ENCODE measurements at regions not wholly inside any gene's neighbourhood (a gene's known extent, or its start where the extent isn't known, plus 50 kb on each side); places are given as distances from the start of the nearest gene placed in this dataset.

GRCh38 chr14:87732562-87732961, 260.4 kb downstream of the GALC start:
- DNase-seq (ENCODE audit: low spot score): no peak

DNA sequence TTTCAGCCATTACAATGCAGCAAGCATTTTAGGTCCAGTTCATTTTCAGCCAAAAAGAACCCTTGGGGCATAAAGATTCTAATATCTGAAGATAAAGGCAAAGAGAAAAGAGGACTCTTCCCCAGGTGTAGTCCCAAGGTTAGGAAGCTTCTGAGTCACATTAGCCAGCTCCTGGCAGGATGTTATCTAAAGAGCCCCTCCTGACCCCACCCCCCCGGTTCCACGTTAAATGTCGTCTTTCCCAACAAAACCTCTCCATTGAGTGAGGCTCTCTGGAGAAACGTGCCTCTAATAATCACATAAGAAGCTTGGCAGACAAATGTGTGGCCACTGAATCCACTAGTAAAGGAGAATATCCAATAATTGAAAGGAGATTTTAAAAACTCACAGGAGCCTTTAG, 267.7 kb downstream of the GALC start:
- DNase-seq (ENCODE audit: low spot score): no peak

DNA sequence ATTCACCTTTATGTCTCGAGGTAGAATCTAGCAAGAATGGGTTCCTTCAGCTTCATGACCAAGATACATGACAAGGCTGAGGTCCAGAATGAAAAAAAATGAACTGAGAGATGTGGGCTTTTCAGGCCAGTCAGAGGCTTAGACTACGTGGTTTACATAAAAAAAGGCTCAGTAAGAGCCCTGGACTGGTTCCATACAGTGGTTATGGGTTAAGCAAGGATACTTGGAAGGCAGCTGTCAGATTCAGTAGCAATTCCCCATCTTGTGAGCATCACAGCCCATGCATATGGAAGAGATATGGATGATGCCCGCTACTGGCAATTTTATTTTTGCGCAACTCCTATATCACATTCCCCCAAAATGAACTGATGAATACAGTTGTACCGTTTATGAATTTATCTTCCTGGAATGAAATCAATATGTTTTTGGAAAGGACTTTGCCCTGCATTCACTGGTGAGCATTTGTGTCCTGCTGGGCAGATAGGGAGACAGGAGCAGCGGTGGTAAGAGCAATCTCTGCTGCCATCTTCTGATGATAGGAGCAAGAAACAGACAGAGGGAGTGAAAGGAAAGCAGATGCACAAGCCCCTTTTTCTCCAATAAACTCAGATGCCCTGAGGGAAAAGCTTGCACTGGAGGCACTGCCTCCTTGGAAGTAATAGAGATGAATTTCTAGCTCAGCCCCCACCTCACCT, 280.4 kb downstream of the GALC start:
- no peak for DNase-seq (ENCODE audit: low spot score)

DNA sequence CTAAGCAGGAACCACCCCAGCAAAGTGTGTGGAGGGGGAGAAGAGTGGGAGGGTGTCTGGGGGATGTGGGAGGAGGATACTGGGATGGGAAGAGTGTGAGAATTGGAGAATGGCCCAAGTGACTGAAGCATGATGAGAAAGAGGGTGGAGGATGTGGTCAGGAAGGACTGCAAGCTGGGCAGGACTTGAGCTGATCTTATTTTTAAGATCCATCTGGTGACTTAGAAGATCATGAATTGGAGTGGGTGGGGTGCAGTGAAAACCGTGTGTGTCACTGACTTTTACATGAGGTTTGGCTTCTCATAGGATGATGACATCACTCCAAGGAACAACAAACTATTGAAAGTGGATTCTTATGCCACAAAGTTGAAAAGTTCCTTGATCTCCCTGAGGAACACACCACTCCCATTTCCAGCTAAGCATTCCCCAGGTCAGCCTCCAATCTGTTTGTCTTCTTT, 287.5 kb downstream of the GALC start:
- DNase-seq (ENCODE audit: low spot score): no peak

GRCh38 chr14:87698481-87698880, 294.5 kb downstream of the GALC start:
- DNase-seq (ENCODE audit: low spot score): no peak

DNA sequence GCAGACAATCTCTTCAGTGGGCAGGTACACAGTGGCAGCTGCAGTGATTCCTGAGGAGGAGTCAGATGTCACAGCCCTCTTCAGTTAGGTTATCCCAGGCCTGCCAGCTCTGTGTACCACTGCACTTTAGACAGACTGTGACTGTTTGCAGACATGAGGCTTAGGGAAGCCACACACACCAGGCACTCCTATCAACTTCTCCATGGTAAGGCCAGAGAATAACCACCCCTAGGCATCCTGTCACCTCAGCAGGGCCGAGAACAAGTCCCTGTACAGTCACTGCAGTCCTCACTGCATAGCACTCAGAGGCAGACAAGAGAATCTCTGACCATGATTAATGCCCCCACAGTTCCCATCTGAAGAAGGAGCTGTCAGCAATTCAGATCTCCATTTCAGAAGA, 296.5 kb downstream of the GALC start:
- no peak for DNase-seq (ENCODE audit: low spot score)

- no peak for DNase-seq (ENCODE audit: low spot score)
Observed at GRCh38 chr14:87691042-87691881, 301.7 kb downstream of the GALC start.

DNA sequence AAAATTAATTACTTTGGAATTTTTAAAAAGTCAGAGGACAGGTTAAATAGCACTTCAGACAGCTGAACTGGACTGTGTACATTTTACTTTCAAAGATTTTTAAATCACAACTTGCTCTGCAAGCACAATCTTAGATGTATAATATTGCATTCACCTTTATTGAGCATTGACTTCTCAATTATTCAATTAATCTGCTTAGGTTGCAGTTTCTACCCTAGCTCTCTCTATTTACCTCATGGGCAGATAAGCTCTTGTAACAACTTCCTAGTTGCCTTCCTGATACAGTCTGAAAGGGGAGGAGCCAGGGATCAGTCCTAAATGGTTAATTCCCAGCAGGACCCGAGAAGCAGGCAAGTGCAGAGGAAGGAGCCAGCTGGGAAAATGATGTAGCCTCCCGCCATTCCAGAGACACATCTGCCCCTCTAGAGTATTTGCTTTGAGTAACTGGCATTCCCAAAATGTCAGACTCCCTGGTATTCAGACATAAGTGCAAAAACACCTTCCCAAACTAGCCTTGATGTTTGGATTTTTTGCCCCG, 302.8 kb downstream of the GALC start:
- DNase-seq (ENCODE audit: low spot score): no peak

GRCh38 chr14:87688524-87688923, 304.5 kb downstream of the GALC start:
- no peak for DNase-seq (ENCODE audit: low spot score)

DNA sequence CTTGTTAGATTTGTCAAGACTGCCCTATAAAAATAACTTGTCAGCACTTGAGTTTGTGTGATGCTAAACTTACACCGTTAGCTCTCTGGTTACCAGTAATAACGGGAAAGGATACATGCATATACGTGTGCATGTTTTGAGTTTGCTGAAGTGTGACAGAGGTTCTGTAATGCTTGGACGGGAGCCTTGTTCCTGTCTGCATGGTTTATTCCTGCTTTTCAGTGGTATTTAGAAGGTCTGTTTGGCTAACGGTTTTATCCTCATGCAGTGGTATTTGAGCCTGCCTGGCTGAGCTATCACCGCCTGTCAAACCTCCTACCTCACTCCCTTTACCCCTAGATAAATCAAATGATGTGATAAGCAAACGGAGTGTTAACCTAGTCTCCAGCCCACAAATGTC, 305.6 kb downstream of the GALC start:
- no peak for DNase-seq (ENCODE audit: low spot score)

GRCh38 chr14:87686746-87687145, 306.2 kb downstream of the GALC start:
- DNase-seq (ENCODE audit: low spot score): no peak

DNA sequence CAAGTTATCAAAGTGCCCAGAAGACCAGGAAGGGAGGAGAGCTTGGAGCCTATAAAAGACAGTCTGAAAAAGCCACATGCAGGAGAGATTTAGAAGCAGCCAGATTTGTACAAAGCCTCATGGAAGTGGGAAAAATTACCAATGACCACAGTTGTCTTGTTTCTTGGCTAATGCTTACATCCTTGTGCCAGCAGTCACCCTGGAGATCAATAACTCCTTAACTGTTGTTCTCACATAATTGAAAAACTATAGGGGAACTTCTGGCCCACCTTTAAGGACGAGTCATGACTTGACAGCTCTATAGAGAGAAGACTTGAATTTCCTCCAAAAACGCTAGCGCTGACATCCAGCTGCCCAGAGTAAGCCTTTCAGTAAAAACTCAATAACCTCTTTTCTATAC, 313.1 kb downstream of the GALC start:
- DNase-seq (ENCODE audit: low spot score): no peak

DNA sequence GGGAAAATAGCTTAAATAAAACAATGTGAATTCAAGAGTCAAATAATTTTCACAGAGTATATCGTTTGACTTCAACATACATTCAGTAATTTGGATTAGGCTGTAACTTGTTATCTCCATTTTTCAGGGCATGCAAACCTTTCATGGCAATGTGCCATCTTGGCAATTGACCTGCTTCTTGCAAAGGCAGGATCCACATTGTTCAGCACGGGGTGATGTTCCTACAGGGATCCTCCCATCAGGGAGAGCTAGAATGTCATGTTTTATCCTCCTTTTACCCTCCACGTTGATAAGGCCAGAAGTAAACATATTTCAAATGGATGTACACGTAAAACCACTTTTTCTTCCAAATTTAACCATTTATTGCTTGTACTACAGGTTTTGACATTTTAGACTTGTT, 314.4 kb downstream of the GALC start:
- DNase-seq (ENCODE audit: low spot score): no peak

DNA sequence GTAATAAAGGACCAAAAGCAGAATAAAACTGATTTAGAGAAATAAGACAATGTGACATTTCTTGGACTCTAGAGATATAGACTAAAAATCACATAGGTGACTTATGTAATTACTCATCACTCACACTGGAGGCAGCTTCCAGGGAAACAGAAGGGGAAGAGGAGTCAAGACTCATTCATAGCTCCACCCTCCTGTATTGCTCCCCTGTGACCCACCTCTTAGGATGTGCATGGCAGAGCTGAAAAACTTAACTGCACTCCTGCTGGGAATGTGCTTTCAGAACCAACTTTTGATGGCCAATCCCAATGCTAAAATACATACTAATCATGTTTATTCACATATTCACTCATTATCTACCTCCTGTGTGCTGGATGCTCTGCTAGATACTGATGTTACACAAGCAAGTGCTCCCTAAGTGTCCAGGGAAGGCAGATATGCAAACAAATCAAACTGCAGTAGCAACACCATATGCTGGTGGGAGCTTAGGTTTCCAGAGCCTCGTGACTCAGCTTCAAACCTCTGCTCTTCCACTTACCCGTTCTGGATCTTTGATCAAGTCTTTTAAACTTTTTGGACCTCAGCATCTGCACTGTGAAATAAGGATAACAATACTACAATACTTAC, 316.1 kb downstream of the GALC start:
- DNase-seq (ENCODE audit: low spot score): no peak

DNA sequence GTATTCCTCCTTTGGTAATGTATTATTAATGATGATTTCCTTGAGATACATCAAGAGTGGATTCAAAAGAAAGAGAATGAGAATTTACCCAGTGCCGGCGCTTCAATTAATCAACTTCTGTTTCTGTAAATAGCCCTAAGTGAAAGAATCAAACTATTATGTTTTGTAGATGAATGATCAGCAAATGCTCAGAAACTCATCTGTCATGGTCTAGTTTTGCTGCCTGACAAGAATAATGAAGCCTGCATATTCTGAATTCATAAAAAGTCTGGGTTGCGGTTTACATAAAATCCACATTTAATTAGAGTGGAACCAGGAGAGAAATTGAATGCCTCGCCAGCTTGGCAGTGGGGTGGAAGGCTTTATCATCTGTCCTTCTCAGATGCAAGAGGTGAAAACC, 325.3 kb downstream of the GALC start:
- no peak for DNase-seq (ENCODE audit: low spot score)

GRCh38 chr14:87656315-87656714, 336.7 kb downstream of the GALC start:
- no peak for DNase-seq (ENCODE audit: low spot score)

GRCh38 chr14:87652278-87652677, 340.7 kb downstream of the GALC start:
- DNase-seq (ENCODE audit: low spot score): no peak

DNA sequence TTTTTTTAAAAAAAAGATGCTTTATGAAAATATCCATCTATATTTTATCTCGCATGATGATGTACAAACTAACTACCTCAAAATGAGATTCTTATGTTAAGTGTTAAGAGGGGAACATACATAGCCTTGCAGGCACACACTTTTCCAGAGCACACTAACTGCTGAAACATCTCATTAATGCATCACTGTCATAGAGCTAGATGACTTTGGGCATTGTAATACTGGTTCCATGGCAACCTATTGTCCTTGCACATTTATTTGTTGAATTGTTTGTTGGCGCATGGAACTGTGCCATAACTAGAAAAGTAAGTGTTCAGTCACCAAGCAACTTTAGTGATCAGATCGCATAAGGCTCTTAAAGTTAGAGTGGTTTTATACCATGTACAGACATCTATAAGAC, 348.3 kb downstream of the GALC start:
- DNase-seq (ENCODE audit: low spot score): no peak

- no peak for DNase-seq (ENCODE audit: low spot score)
Observed at GRCh38 chr14:87643005-87643404, 350.0 kb downstream of the GALC start.

GRCh38 chr14:87640553-87640952, 352.4 kb downstream of the GALC start:
- DNase-seq (ENCODE audit: low spot score): no peak

DNA sequence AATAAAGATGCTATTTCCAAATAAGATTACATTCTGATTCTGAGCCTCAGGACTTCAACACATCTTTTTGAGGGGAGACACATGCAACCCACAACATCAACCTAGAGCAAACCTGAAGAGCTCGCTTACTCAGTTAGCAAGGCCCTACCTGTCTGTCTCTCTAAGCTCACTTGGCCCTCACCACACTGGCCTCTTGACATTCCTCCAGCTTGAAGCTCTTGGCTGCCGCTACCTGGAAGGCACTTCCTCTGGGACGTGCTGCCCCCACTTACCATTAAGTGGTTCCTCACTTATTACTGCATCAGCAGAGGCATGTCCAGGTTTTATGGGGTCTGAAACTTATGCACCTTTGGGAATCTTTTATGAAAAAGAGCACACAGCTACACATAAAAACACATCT, 354.8 kb downstream of the GALC start:
- no peak for DNase-seq (ENCODE audit: low spot score)

DNA sequence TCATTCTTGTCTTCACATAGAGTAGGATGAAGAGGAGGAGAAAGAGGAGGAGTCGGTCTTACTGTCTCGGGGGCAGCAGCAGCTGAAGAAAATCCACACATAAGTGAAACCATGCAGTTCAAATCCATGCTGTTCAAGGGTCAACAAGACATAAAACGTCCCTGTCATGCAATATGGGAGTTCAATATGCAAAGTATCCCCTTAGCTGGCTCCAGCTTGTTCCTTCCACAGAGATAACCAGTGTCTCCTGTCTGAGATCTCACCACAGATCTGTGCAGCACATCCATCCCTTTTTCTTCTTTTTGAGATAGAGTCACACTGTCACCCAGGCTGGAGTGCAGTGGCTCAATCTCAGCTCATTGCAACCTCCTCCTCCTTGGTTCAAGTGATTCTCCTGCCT, 357.5 kb downstream of the GALC start:
- DNase-seq (ENCODE audit: low spot score): no peak

- no peak for DNase-seq (ENCODE audit: low spot score)
Observed at GRCh38 chr14:87632796-87633195, 360.2 kb downstream of the GALC start.
